KMS-11 (cell line): ENCODE measurements at regions not wholly inside any gene's neighbourhood (a gene's known extent, or its start where the extent isn't known, plus 50 kb on each side); places are given as distances from the start of the nearest gene placed in this dataset.

ENCODE experiments used
- H2AFZ ChIP-seq: fragments of 200-600 bp; sonication (generic); 2 replicates; pipeline ENCODE4 v1.6.1; 2016; ENCODE audit warnings: antibody characterized with exemption, mixed run types, low read depth
- H3K27ac ChIP-seq: fragments of 200-600 bp; sonication (generic); 2 replicates; pipeline ENCODE4 v1.6.1; 2016; ENCODE audit warnings: mild to moderate bottlenecking, mixed run types
- H3K27me3 ChIP-seq: fragments of 200-600 bp; sonication (generic); 2 replicates; pipeline ENCODE4 v1.6.1; 2017; ENCODE audit warnings: mild to moderate bottlenecking, low read depth, mixed run types, moderate library complexity; ENCODE audit not compliant: insufficient read depth
- H3K36me3 ChIP-seq: fragments of 200-600 bp; sonication (generic); 2 replicates; pipeline ENCODE4 v1.6.1; 2017; ENCODE audit warnings: mild to moderate bottlenecking, mixed run types; ENCODE audit not compliant: insufficient read depth
- H3K4me1 ChIP-seq: fragments of 200-600 bp; sonication (generic); 2 replicates; pipeline ENCODE4 v1.6.1; 2016; ENCODE audit warnings: mild to moderate bottlenecking, low read depth, mixed run types; ENCODE audit not compliant: poor library complexity, severe bottlenecking
- H3K4me2 ChIP-seq: fragments of 200-600 bp; sonication (generic); 2 replicates; pipeline ENCODE4 v1.7.0; 2016; ENCODE audit warnings: mild to moderate bottlenecking, mixed run types
- H3K4me3 ChIP-seq: fragments of 200-600 bp; sonication (generic); IDR thresholded peaks from 2 replicates; pipeline ENCODE4 v1.6.1; 2017; ENCODE audit warnings: low read depth, low read length, mixed read lengths; ENCODE audit not compliant: insufficient read depth
- H3K79me2 ChIP-seq: fragments of 200-600 bp; sonication (generic); 2 replicates; pipeline ENCODE4 v1.6.1; 2016; ENCODE audit warnings: low read depth, mixed run types; ENCODE audit not compliant: insufficient read depth
- H3K9ac ChIP-seq: fragments of 200-600 bp; sonication (generic); 2 replicates; pipeline ENCODE4 v1.6.1; 2016; ENCODE audit warnings: mild to moderate bottlenecking, mixed run types
- H4K20me1 ChIP-seq: fragments of 200-600 bp; sonication (generic); 2 replicates; pipeline ENCODE4 v1.6.1; 2016; ENCODE audit warnings: mild to moderate bottlenecking, mixed run types; ENCODE audit not compliant: insufficient read depth
- TF ChIP-seq, protein P1 (sequence below): fragments of 200-600 bp; sonication (generic); conservative IDR thresholded peaks from 2 replicates; pipeline ENCODE4 v1.6.1; 2017; ENCODE audit warnings: low read depth, mild to moderate bottlenecking, antibody characterized with exemption, low read length, moderate library complexity, mixed read lengths

DNA sequence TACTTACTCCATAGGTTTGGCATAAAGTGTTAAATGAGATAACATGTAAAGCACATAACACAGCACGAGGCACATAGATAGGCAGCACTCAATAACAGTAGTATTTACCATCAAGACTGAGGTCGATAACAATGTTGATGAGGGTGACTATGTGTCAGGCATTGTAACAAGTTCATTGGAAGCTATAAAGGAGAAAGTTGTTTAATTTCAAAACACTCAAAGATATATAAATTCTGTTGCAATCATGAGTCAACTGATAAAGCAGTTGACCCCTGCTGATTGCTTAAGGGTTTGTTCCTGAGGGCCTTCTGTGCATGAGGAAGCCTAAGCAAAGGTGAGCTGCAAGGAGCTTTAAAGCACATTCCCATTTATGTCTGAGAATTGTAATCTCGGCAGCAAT is 760.5 kb downstream of the SATB2 start:
- H4K20me1 ChIP-seq: no peaks in the 10 kb centered on the region
- no peak overlapping the region for H3K4me3 ChIP-seq
- H3K79me2 ChIP-seq: no peaks in the 10 kb centered on the region
- H3K27ac ChIP-seq: no peak overlapping the region
- TF ChIP-seq, protein P1, sequence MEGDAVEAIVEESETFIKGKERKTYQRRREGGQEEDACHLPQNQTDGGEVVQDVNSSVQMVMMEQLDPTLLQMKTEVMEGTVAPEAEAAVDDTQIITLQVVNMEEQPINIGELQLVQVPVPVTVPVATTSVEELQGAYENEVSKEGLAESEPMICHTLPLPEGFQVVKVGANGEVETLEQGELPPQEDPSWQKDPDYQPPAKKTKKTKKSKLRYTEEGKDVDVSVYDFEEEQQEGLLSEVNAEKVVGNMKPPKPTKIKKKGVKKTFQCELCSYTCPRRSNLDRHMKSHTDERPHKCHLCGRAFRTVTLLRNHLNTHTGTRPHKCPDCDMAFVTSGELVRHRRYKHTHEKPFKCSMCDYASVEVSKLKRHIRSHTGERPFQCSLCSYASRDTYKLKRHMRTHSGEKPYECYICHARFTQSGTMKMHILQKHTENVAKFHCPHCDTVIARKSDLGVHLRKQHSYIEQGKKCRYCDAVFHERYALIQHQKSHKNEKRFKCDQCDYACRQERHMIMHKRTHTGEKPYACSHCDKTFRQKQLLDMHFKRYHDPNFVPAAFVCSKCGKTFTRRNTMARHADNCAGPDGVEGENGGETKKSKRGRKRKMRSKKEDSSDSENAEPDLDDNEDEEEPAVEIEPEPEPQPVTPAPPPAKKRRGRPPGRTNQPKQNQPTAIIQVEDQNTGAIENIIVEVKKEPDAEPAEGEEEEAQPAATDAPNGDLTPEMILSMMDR: no peak
- no peak overlapping the region for H2AFZ ChIP-seq
- no peak overlapping the region for H3K9ac ChIP-seq
- H3K27me3 ChIP-seq: no peaks in the 10 kb centered on the region
- no peaks in the 10 kb centered on the region for H3K36me3 ChIP-seq
- H3K4me2 ChIP-seq: no peak overlapping the region
- H3K4me1 ChIP-seq: no peaks in the 10 kb centered on the region

DNA sequence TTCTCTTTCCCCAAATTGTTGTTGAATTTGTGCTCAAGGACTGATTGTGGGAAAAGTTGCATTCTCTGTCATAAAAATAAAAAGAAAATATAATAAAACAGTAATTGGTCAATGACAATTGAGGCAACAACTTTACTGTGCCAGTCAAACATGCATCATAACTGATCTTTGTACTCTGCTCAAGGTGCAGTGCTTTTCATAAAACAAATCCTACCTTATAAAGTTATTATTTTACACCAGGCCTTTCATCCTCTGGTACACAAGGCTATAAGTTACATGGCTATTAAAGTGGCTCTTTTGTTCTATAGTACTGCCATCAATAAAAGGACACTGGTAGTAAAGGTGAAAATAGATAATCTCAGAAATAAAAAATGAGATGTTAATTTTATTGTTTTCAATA is 761.9 kb downstream of the SATB2 start:
- Histone ChIP-seq H3K4me2 (no peak overlapping the region), H3K9ac (no peak overlapping the region), H3K36me3 (no peaks in the 10 kb centered on the region), H3K27ac (no peak overlapping the region), H2AFZ (no peak overlapping the region), H4K20me1 (no peaks in the 10 kb centered on the region), H3K4me1 (no peaks in the 10 kb centered on the region), H3K4me3 (no peak overlapping the region), H3K27me3 (no peaks in the 10 kb centered on the region), H3K79me2 (no peaks in the 10 kb centered on the region)
- TF ChIP-seq, protein P1: no peak

DNA sequence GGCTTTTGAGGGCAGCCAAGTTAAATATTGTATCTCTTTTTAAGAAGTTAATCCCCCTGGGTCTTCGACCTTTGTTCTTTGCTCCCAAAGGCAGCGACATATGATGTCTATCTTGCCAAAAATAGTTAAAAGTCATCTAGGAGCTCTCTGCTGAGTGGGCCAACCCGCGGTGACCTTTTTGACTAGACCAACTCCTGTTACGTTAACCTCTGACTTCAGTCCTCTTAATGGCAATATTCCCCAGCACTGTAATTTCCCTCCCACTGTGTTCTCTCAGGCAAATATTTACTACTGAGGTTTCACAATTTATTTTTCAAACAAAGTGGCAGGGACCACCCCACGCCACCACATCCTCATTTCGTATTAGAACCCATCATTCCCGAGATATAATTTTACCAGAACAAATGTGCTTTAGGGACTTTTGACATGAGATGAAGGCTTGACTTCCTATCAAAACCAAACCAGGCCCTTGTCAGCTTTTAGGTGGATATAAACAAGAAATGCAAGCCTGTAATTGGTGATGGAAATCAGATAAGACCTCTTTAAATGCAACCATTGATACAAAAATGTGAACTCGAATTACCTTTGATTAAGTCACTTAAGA is 764.7 kb downstream of the SATB2 start:
- Histone ChIP-seq H3K79me2 (no peaks in the 10 kb centered on the region), H3K36me3 (no peaks in the 10 kb centered on the region), H4K20me1 (no peaks in the 10 kb centered on the region), H3K27ac (no peak overlapping the region), H3K9ac (no peak overlapping the region), H3K27me3 (no peaks in the 10 kb centered on the region), H3K4me1 (no peaks in the 10 kb centered on the region), H3K4me2 (no peak overlapping the region), H2AFZ (no peak overlapping the region), H3K4me3 (no peak overlapping the region)
- TF ChIP-seq, protein P1: no peak

DNA sequence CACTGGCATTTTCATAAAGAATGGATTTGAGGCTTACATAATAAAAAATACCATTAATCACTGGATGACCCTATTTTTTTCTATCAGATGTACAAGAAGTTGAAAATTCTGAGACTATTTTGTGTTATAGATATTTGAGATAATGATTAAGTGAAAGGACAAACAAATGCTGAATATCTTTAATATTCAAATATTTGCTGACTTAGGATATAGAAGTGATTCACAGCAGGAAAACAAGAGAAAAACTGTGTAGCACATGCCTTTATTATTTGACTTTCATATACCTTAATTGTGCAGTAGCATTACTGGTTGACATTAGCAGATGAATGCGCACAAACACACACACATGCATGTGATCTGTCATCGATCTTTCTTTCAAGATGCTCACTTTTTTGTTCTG is 766.5 kb downstream of the SATB2 start:
- Histone ChIP-seq H3K4me1 (no peaks in the 10 kb centered on the region), H4K20me1 (no peaks in the 10 kb centered on the region), H2AFZ (no peak overlapping the region), H3K4me2 (no peak overlapping the region), H3K4me3 (no peak overlapping the region), H3K27me3 (no peaks in the 10 kb centered on the region), H3K36me3 (no peaks in the 10 kb centered on the region), H3K9ac (no peak overlapping the region), H3K27ac (no peak overlapping the region), H3K79me2 (no peaks in the 10 kb centered on the region)
- TF ChIP-seq, protein P1: no peak
